ENCODE measurements at regions not wholly inside any gene's neighbourhood (a gene's known extent, or its start where the extent isn't known, plus 50 kb on each side); places are given as distances from the start of the nearest gene placed in this dataset.

- no peak overlapping the region for H3K4me3 ChIP-seq (ENCODE audit: low read length)
- H3K9me3 ChIP-seq (ENCODE audit: control insufficient read depth, low read length) = no peaks in the 10 kb centered on the region
- H3K4me1 ChIP-seq (ENCODE audit: control insufficient read depth, insufficient read depth, low read length) = no peaks in the 10 kb centered on the region
- H3K27ac ChIP-seq (ENCODE audit: low read length) = no peak overlapping the region
- 94% methylated on average over 1 of the region's 1 CpG for WGBS
- intact Hi-C loops (cut with DNase I) = no loop called here
- ATAC-seq (no peak), DNase-seq (no peak)
- H3K27me3 ChIP-seq (ENCODE audit: control insufficient read depth, insufficient read depth) = no peaks in the 10 kb centered on the region
Observed at GRCh38 chr1:175894581-175894980, 151.2 kb upstream of the TNR start.

- ATAC-seq = no peak
- intact Hi-C loops (cut with DNase I) = no loop called here
- WGBS = 61% methylated on average over 3 of the region's 3 CpGs
Observed at GRCh38 chr1:175893192-175893591, 149.8 kb upstream of the TNR start.

DNA sequence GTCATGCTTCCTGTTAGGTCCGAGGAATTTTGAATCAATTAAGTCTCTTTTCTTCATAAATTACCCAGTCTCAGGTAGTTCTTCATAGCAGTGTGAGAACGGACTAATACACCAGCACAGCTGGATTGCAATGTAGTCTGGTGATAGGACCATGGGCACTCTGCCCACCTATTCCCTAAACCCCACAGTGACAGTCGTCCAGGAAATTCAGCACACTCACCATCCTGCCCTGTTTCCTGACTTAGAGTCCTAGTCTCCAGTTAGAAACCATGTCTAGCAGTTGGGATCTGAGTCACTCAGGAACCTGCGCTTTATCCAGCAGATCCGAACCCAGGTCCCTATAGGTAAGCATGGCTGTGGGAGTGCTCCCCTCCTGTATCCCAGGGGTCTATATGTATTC is 149.3 kb upstream of the TNR start:
- DNase-seq (no peak), ATAC-seq (no peak)
- H3K27me3 ChIP-seq (ENCODE audit: control insufficient read depth, insufficient read depth) = no peaks in the 10 kb centered on the region
- intact Hi-C loops (cut with DNase I) = no loop called here
- H3K9me3 ChIP-seq (ENCODE audit: control insufficient read depth, low read length) = no peaks in the 10 kb centered on the region
- no peak overlapping the region for H3K27ac ChIP-seq (ENCODE audit: low read length)
- no peaks in the 10 kb centered on the region for H3K4me1 ChIP-seq (ENCODE audit: control insufficient read depth, insufficient read depth, low read length)
- H3K4me3 ChIP-seq (ENCODE audit: low read length) = no peak overlapping the region
- WGBS = 71% methylated on average over 5 of the region's 5 CpGs

More at GRCh38 chr1:175893192-175893591, 149.8 kb upstream of the TNR start:
- no peaks in the 10 kb centered on the region for H3K27me3 ChIP-seq (ENCODE audit: control insufficient read depth, insufficient read depth)
- no peak overlapping the region for H3K4me3 ChIP-seq (ENCODE audit: low read length)
- no peaks in the 10 kb centered on the region for H3K9me3 ChIP-seq (ENCODE audit: control insufficient read depth, low read length)
- no peak for DNase-seq
- H3K27ac ChIP-seq (ENCODE audit: low read length) = no peak overlapping the region
- no peaks in the 10 kb centered on the region for H3K4me1 ChIP-seq (ENCODE audit: control insufficient read depth, insufficient read depth, low read length)

GRCh38 chr1:175891783-175892309 is 148.5 kb upstream of the TNR start:
- Histone ChIP-seq H3K27ac (ENCODE audit: low read length) (no peak overlapping the region), H3K4me3 (ENCODE audit: low read length) (no peak overlapping the region), H3K27me3 (ENCODE audit: control insufficient read depth, insufficient read depth) (no peaks in the 10 kb centered on the region), H3K9me3 (ENCODE audit: control insufficient read depth, low read length) (no peaks in the 10 kb centered on the region), H3K4me1 (ENCODE audit: control insufficient read depth, insufficient read depth, low read length) (no peaks in the 10 kb centered on the region)
- DNase-seq (no peak), ATAC-seq (no peak)
- intact Hi-C loops (cut with DNase I) = no loop called here
- 73% methylated on average over 10 of the region's 10 CpGs for WGBS

DNA sequence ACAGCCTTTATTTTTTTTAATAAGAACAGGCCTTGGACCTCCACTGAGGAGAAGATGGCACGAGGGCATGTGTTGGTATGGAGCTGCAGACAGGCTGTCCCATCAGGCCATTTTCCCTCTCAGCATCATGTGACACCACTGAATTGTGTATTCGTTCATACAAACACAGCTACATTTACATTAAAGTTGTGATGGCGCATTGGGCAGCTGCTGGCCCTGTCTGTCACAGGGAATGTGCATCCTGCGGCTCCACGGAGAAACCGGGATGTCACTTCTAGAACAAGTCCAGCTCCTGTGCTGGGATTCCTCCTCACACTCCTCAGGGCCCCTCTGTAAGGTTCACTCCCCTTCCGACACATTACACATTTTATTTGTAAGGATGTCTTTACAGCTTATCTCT is 147.6 kb upstream of the TNR start:
- no peak for ATAC-seq
- no peak overlapping the region for H3K27ac ChIP-seq (ENCODE audit: low read length)
- no peaks in the 10 kb centered on the region for H3K4me1 ChIP-seq (ENCODE audit: control insufficient read depth, insufficient read depth, low read length)
- H3K27me3 ChIP-seq (ENCODE audit: control insufficient read depth, insufficient read depth) = no peaks in the 10 kb centered on the region
- no peak for DNase-seq
- no peaks in the 10 kb centered on the region for H3K9me3 ChIP-seq (ENCODE audit: control insufficient read depth, low read length)
- WGBS = 93% methylated on average over 7 of the region's 7 CpGs
- H3K4me3 ChIP-seq (ENCODE audit: low read length) = no peak overlapping the region
- intact Hi-C loops (cut with DNase I) = no loop called here

GRCh38 chr1:175889848-175890247 is 146.5 kb upstream of the TNR start:
- H3K4me3 ChIP-seq (ENCODE audit: low read length) = no peak overlapping the region
- ATAC-seq (no peak), DNase-seq (no peak)
- H3K27me3 ChIP-seq (ENCODE audit: control insufficient read depth, insufficient read depth) = no peaks in the 10 kb centered on the region
- H3K4me1 ChIP-seq (ENCODE audit: control insufficient read depth, insufficient read depth, low read length) = no peaks in the 10 kb centered on the region
- WGBS = over 99% methylated on average over 2 of the region's 2 CpGs
- no peaks in the 10 kb centered on the region for H3K9me3 ChIP-seq (ENCODE audit: control insufficient read depth, low read length)
- no peak overlapping the region for H3K27ac ChIP-seq (ENCODE audit: low read length)
- intact Hi-C loops (cut with DNase I) = loop anchor here in 2 of 4 donors (5.0 to 10.0 kb wide), 3 partner anchors 405 to 515 kb away; no protein-coding TSS in a partner anchor

GRCh38 chr1:175888996-175889395 is 145.6 kb upstream of the TNR start:
- H3K4me3 ChIP-seq (ENCODE audit: low read length) = no peak overlapping the region
- intact Hi-C loops (cut with DNase I) = loop anchor here in 2 of 4 donors (5.0 to 10.0 kb wide), 3 partner anchors 404 to 514 kb away; no protein-coding TSS in a partner anchor
- no peaks in the 10 kb centered on the region for H3K27me3 ChIP-seq (ENCODE audit: control insufficient read depth, insufficient read depth)
- DNase-seq (no peak), ATAC-seq (no peak)
- no peaks in the 10 kb centered on the region for H3K9me3 ChIP-seq (ENCODE audit: control insufficient read depth, low read length)
- WGBS = 92% methylated on average over 2 of the region's 2 CpGs
- H3K4me1 ChIP-seq (ENCODE audit: control insufficient read depth, insufficient read depth, low read length) = no peaks in the 10 kb centered on the region
- no peak overlapping the region for H3K27ac ChIP-seq (ENCODE audit: low read length)

DNA sequence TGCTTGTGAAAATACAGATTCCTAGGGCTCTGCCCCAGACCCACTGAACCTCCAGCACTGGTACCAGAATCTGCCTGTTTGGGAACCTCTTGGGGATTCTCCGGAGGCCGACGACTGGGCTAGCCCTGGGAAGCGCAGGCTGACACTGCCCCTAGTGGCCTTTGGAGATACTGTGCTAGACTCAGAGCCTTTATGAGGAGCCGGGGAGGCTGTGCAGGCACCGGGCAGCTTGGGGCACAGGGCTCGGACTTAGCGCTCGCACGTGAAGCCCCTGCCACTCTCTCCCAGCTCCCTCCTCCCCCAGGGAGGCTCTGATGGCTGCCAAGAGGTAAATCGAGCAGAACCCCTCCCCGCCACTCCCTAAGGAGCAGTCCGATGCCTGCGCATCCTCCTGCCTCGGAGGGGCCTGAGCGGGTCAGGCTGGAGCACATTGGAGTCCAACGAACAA is 144.6 kb upstream of the TNR start:
- Histone ChIP-seq H3K27ac (ENCODE audit: low read length) (no peak overlapping the region), H3K9me3 (ENCODE audit: control insufficient read depth, low read length) (no peaks in the 10 kb centered on the region), H3K4me3 (ENCODE audit: low read length) (no peak overlapping the region), H3K27me3 (ENCODE audit: control insufficient read depth, insufficient read depth) (no peaks in the 10 kb centered on the region), H3K4me1 (ENCODE audit: control insufficient read depth, insufficient read depth, low read length) (no peaks in the 10 kb centered on the region)
- DNase-seq = peak; percentile 64 to 78 (median 74)
- ATAC-seq = peak; percentile 88 to 91
- intact Hi-C loops (cut with DNase I) = loop anchor here in 2 of 4 donors (5.0 to 10.0 kb wide), 3 partner anchors 403 to 513 kb away; no protein-coding TSS in a partner anchor
- 35% methylated on average over 17 of the region's 17 CpGs for WGBS

GRCh38 chr1:175887521-175887920 is 144.1 kb upstream of the TNR start:
- Histone ChIP-seq H3K4me1 (ENCODE audit: control insufficient read depth, insufficient read depth, low read length) (no peaks in the 10 kb centered on the region), H3K27ac (ENCODE audit: low read length) (no peak overlapping the region), H3K9me3 (ENCODE audit: control insufficient read depth, low read length) (no peaks in the 10 kb centered on the region), H3K4me3 (ENCODE audit: low read length) (no peak overlapping the region), H3K27me3 (ENCODE audit: control insufficient read depth, insufficient read depth) (no peaks in the 10 kb centered on the region)
- WGBS = 77% methylated on average over 20 of the region's 20 CpGs
- intact Hi-C loops (cut with DNase I) = loop anchor here in 2 of 4 donors (5.0 to 10.0 kb wide), 3 partner anchors 403 to 513 kb away; no protein-coding TSS in a partner anchor
- DNase-seq (no peak), ATAC-seq (peak in 1 of 2 donors; percentile 13)

DNA sequence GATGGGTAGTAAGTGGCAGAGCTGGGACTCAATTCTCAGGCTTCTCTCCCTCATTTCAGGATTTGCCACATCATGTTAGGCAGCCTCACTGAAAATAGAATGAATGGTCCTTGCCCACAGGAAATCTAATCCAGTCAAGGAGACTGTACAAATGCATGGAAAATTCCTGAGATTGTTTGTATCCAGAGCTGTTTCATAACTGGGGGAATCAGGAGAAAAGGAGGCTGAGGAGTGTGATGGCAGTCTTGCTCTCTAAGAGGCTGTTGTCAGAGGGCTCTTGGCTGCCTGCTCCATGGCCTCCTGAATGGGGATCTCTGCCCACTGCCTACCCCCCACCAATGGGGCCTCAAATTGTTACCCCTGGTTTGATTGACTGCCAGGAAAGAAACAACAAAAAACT is 141.9 kb upstream of the TNR start:
- Histone ChIP-seq H3K4me3 (ENCODE audit: low read length) (no peak overlapping the region), H3K27me3 (ENCODE audit: control insufficient read depth, insufficient read depth) (no peaks in the 10 kb centered on the region), H3K27ac (ENCODE audit: low read length) (no peak overlapping the region), H3K4me1 (ENCODE audit: control insufficient read depth, insufficient read depth, low read length) (no peaks in the 10 kb centered on the region), H3K9me3 (ENCODE audit: control insufficient read depth, low read length) (no peaks in the 10 kb centered on the region)
- intact Hi-C loops (cut with DNase I) = loop anchor here in 2 of 4 donors (5.0 to 10.0 kb wide), 3 partner anchors 401 to 511 kb away; no protein-coding TSS in a partner anchor
- no peak for ATAC-seq
- no peak for DNase-seq

DNA sequence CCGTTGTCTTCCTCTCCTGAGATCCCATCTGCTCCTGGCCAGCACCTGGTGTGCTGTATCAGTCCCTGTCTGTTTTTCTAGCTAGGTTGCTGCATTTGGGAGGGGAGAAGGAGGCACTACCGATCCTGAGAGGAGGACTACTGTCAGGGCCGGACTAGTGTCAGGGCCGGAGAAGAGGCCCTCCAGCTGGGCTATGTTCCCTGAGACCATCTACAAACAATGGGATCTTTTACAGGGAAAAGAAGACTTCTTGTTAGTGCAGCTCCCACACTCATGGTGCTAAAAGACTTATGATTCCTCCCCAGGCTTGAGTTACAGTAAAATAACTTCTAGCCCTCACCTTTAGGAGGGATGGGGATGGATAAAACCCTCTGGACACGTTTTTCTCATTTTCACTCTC is 141.0 kb upstream of the TNR start:
- no peaks in the 10 kb centered on the region for H3K27me3 ChIP-seq (ENCODE audit: control insufficient read depth, insufficient read depth)
- no peaks in the 10 kb centered on the region for H3K9me3 ChIP-seq (ENCODE audit: control insufficient read depth, low read length)
- H3K27ac ChIP-seq (ENCODE audit: low read length) = no peak overlapping the region
- no peaks in the 10 kb centered on the region for H3K4me1 ChIP-seq (ENCODE audit: control insufficient read depth, insufficient read depth, low read length)
- no peak for DNase-seq
- intact Hi-C loops (cut with DNase I) = loop anchor here in 2 of 4 donors (10.0 kb wide), 2 partner anchors 400 to 510 kb away; no protein-coding TSS in a partner anchor
- 58% methylated on average over 5 of the region's 5 CpGs for WGBS
- no peak for ATAC-seq
- no peak overlapping the region for H3K4me3 ChIP-seq (ENCODE audit: low read length)

Data from right cardiac atrium (tissue), 5 donors.